ENCODE measurements at regions not wholly inside any gene's neighbourhood (a gene's known extent, or its start where the extent isn't known, plus 50 kb on each side); places are given as distances from the start of the nearest gene placed in this dataset.

DNA sequence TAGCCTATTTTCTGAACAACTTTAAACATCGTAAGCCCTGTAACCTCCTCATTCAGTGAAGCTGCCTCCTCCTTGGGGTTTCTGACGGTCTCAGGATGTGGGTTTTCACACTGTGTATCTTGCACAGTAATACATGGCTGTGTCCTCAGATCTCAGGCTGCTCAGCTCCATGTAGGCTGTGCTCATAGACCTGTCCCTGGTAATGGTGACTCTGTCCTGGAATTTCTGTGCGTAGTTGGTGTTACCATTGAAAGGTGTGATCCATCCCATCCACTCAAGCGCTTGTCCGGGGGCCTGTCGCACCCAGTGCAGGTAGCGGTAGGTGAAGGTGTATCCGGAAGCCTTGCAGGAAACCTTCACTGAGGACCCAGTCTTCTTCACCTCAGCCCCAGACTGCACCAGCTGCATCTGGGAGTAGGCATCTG, 980.5 kb downstream of the TMEM121 start:
- no peaks in the 10 kb centered on the region for H3K9me3 ChIP-seq
- intact Hi-C loops (cut with DNase I; ENCODE audit: low total_unique reads), result no loop called here
- no peaks in the 10 kb centered on the region for H3K36me3 ChIP-seq
- no peaks in the 10 kb centered on the region for H3K4me1 ChIP-seq
- no peak overlapping the region for H3K4me3 ChIP-seq
- TF ChIP-seq POLR2A (IDR thresholded peaks at IDR 0.05) (no peak), EP300 (IDR thresholded peaks at IDR 0.05) (no peak), POLR2AphosphoS5 (IDR thresholded peaks at IDR 0.05) (no peak)
- TF ChIP-seq, protein P1, sequence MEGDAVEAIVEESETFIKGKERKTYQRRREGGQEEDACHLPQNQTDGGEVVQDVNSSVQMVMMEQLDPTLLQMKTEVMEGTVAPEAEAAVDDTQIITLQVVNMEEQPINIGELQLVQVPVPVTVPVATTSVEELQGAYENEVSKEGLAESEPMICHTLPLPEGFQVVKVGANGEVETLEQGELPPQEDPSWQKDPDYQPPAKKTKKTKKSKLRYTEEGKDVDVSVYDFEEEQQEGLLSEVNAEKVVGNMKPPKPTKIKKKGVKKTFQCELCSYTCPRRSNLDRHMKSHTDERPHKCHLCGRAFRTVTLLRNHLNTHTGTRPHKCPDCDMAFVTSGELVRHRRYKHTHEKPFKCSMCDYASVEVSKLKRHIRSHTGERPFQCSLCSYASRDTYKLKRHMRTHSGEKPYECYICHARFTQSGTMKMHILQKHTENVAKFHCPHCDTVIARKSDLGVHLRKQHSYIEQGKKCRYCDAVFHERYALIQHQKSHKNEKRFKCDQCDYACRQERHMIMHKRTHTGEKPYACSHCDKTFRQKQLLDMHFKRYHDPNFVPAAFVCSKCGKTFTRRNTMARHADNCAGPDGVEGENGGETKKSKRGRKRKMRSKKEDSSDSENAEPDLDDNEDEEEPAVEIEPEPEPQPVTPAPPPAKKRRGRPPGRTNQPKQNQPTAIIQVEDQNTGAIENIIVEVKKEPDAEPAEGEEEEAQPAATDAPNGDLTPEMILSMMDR (IDR thresholded peaks at IDR 0.05), result no peak
- 73 to 77% (median 77%) methylated on average over 8 of the region's 8 CpGs for WGBS, 5 donors
- H3K27ac ChIP-seq, result peak overlapping the region in 1 of 5 donors; percentile 43
- peak in 1 of 2 donors; percentile 23 for DNase-seq
- peaks cover 0 to 16% (median 0%) of the 10 kb centered on the region in 3 donors for H3K27me3 ChIP-seq

DNA sequence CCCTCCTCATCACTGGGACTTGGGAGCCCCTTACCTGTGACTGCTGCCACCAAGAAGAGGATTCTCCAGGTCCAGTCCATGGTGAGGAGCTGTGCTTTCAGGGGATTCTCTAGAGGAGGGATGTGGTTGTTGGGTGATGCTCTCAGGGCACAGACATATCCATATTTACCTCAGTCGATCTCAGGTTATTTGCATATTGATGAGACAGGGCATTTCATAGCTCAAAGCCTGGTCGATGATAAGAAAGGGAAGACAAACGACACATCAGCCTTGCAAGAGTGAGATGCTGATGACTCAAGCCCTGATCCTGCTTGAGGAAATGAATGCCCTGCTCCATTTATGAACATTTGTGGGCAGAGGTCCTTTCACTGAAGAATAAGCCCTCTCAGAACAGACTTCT, 981.0 kb downstream of the TMEM121 start:
- WGBS, 5 donors, result 54 to 73% (median 62%) methylated on average over 3 of the region's 3 CpGs
- no peak for DNase-seq
- Histone ChIP-seq H3K27me3 (peaks cover 0 to 16% (median 0%) of the 10 kb centered on the region in 3 donors), H3K4me1 (no peaks in the 10 kb centered on the region), H3K4me3 (no peak overlapping the region), H3K36me3 (no peaks in the 10 kb centered on the region), H3K9me3 (no peaks in the 10 kb centered on the region), H3K27ac (peak overlapping the region in 1 of 5 donors; percentile 43)
- TF ChIP-seq POLR2A (IDR thresholded peaks at IDR 0.05) (no peak), POLR2AphosphoS5 (IDR thresholded peaks at IDR 0.05) (no peak), EP300 (IDR thresholded peaks at IDR 0.05) (no peak)
- TF ChIP-seq, protein P1 (IDR thresholded peaks at IDR 0.05), result no peak
- intact Hi-C loops (cut with DNase I; ENCODE audit: low total_unique reads), result no loop called here

DNA sequence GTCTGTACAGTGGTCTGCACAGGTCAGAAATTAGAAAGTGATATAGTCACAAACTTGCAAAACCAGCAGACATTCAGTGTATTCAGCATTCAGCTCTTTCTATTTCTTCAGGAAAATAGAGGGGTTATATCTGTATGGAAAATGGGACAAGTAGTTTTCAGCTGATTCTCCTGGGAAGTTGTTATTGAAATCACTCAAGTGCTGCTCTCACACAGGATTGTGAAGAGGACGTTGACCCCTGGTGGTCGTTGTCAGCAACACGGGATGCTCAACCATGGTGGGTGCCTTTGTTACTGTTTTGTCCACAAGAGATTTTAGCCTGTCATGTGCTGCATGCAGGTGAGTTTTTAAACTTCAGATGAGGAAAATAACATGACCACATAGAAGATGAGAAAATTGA, 981.8 kb downstream of the TMEM121 start:
- no peak for DNase-seq
- no peaks in the 10 kb centered on the region for H3K9me3 ChIP-seq
- no peaks in the 10 kb centered on the region for H3K4me1 ChIP-seq
- WGBS, 5 donors, result 31 to 58% (median 33%) methylated on average over 3 of the region's 3 CpGs
- intact Hi-C loops (cut with DNase I; ENCODE audit: low total_unique reads), result no loop called here
- peaks cover 0 to 11% (median 0%) of the 10 kb centered on the region in 3 donors for H3K27me3 ChIP-seq
- no peak overlapping the region for H3K4me3 ChIP-seq
- H3K36me3 ChIP-seq, result no peaks in the 10 kb centered on the region
- no peak for TF ChIP-seq POLR2A (IDR thresholded peaks at IDR 0.05)
- TF ChIP-seq, protein P1 (IDR thresholded peaks at IDR 0.05), result no peak
- TF ChIP-seq POLR2AphosphoS5 (IDR thresholded peaks at IDR 0.05), result no peak
- TF ChIP-seq EP300 (IDR thresholded peaks at IDR 0.05), result no peak
- H3K27ac ChIP-seq, result no peak overlapping the region

DNA sequence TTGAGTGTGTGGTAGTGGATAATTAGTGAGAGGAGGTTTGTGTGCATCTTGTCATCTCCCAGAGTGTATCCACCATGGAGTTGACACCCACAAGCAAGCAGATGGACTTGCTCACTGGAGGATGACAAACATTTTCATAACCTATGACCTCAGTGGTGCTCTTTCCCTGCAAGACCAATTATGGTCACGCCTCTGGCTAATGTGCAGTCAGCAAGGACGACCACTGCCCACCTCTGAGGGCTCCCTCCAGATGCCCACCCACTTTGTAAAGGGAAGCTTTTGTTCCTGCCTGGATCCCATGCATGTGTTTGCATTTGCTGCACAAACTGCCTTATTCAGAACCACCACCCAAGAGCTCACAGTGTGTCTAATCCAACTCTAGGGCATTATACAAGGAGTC, 982.8 kb downstream of the TMEM121 start:
- DNase-seq, result no peak
- H3K27me3 ChIP-seq, result peaks cover 0 to 10% (median 0%) of the 10 kb centered on the region in 3 donors
- intact Hi-C loops (cut with DNase I; ENCODE audit: low total_unique reads), result no loop called here
- no peaks in the 10 kb centered on the region for H3K9me3 ChIP-seq
- TF ChIP-seq EP300 (IDR thresholded peaks at IDR 0.05) (no peak), POLR2AphosphoS5 (IDR thresholded peaks at IDR 0.05) (no peak), POLR2A (IDR thresholded peaks at IDR 0.05) (no peak)
- TF ChIP-seq, protein P1 (IDR thresholded peaks at IDR 0.05), result no peak
- H3K27ac ChIP-seq, result no peak overlapping the region
- 24 to 54% (median 45%) methylated on average over 2 of the region's 2 CpGs for WGBS, 5 donors
- H3K4me3 ChIP-seq, result no peak overlapping the region
- H3K36me3 ChIP-seq, result no peaks in the 10 kb centered on the region
- no peaks in the 10 kb centered on the region for H3K4me1 ChIP-seq

Data from stomach (tissue), 8 donors.